ENCODE measurements at regions not wholly inside any gene's neighbourhood (a gene's known extent, or its start where the extent isn't known, plus 50 kb on each side); places are given as distances from the start of the nearest gene placed in this dataset.

GRCh38 chr1:199082778-199083389, 444.0 kb downstream of the PTPRC start:
- no peaks in the 10 kb centered on the region for H3K36me3 ChIP-seq
- TF ChIP-seq CTCF (IDR thresholded peaks at IDR 0.05): no peak
- no peak overlapping the region for H3K4me3 ChIP-seq
- H3K27ac ChIP-seq: no peak overlapping the region
- intact Hi-C loops (cut with DNase I): no loop called here
- DNase-seq (ENCODE audit: low spot score in 2 of 2): no peak
- H3K27me3 ChIP-seq: no peaks in the 10 kb centered on the region
- H3K4me1 ChIP-seq: no peaks in the 10 kb centered on the region
- H3K9me3 ChIP-seq: no peaks in the 10 kb centered on the region

GRCh38 chr1:199083680-199084079, 444.8 kb downstream of the PTPRC start:
- Histone ChIP-seq H3K27ac (no peak overlapping the region), H3K27me3 (no peaks in the 10 kb centered on the region), H3K4me1 (no peaks in the 10 kb centered on the region), H3K9me3 (no peaks in the 10 kb centered on the region), H3K36me3 (no peaks in the 10 kb centered on the region), H3K4me3 (no peak overlapping the region)
- DNase-seq (ENCODE audit: low spot score in 2 of 2): no peak
- intact Hi-C loops (cut with DNase I): no loop called here
- no peak for TF ChIP-seq CTCF (IDR thresholded peaks at IDR 0.05)

- Histone ChIP-seq H3K27me3 (no peaks in the 10 kb centered on the region), H3K4me3 (no peak overlapping the region), H3K36me3 (no peaks in the 10 kb centered on the region), H3K4me1 (no peaks in the 10 kb centered on the region), H3K9me3 (no peaks in the 10 kb centered on the region), H3K27ac (no peak overlapping the region)
- TF ChIP-seq CTCF (IDR thresholded peaks at IDR 0.05): no peak
- no peak for DNase-seq (ENCODE audit: low spot score in 2 of 2)
- intact Hi-C loops (cut with DNase I): no loop called here
Observed at GRCh38 chr1:199084293-199084692, 445.5 kb downstream of the PTPRC start.

GRCh38 chr1:199085903-199086302, 447.1 kb downstream of the PTPRC start:
- no peaks in the 10 kb centered on the region for H3K36me3 ChIP-seq
- no peak for TF ChIP-seq CTCF (IDR thresholded peaks at IDR 0.05)
- no peak overlapping the region for H3K4me3 ChIP-seq
- no peaks in the 10 kb centered on the region for H3K27me3 ChIP-seq
- no peak for DNase-seq (ENCODE audit: low spot score in 2 of 2)
- H3K27ac ChIP-seq: no peak overlapping the region
- H3K9me3 ChIP-seq: no peaks in the 10 kb centered on the region
- intact Hi-C loops (cut with DNase I): no loop called here
- H3K4me1 ChIP-seq: no peaks in the 10 kb centered on the region

- no peak for DNase-seq (ENCODE audit: low spot score in 2 of 2)
- no peak overlapping the region for H3K4me3 ChIP-seq
- no peaks in the 10 kb centered on the region for H3K27me3 ChIP-seq
- no peaks in the 10 kb centered on the region for H3K4me1 ChIP-seq
- TF ChIP-seq CTCF (IDR thresholded peaks at IDR 0.05): no peak
- H3K36me3 ChIP-seq: no peaks in the 10 kb centered on the region
- intact Hi-C loops (cut with DNase I): no loop called here
- no peaks in the 10 kb centered on the region for H3K9me3 ChIP-seq
- no peak overlapping the region for H3K27ac ChIP-seq
Observed at GRCh38 chr1:199087144-199087543, 448.3 kb downstream of the PTPRC start.

Measured in ascending aorta (tissue), 2 donors.